Forelimb muscle (tissue), 1 donor: ENCODE measurements at regions not wholly inside any gene's neighbourhood (a gene's known extent, or its start where the extent isn't known, plus 50 kb on each side); places are given as distances from the start of the nearest gene placed in this dataset.
A peak's percentile ranks its signal among the peaks of the same experiment; 100 is the strongest.

Experiments
- DNase-seq: peaks from one replicate; pipeline ENCODE4 v3.0.0-alpha.2; 2013; ENCODE audit warnings: low read depth

- no peak for DNase-seq
Observed at GRCh38 chr5:101932599-101932998, 363.5 kb downstream of the SLCO4C1 start.

- no peak for DNase-seq
Observed at GRCh38 chr5:101929628-101930027, 366.5 kb downstream of the SLCO4C1 start.

GRCh38 chr5:101917166-101917565 lies 378.9 kb downstream of the SLCO4C1 start:
- DNase-seq = no peak

GRCh38 chr5:101915554-101915953 lies 380.5 kb downstream of the SLCO4C1 start:
- DNase-seq = no peak

- DNase-seq = no peak
Observed at GRCh38 chr5:101904736-101905135, 391.3 kb downstream of the SLCO4C1 start.

GRCh38 chr5:101897914-101898313 lies 398.2 kb downstream of the SLCO4C1 start:
- DNase-seq = no peak

GRCh38 chr5:101894985-101895384 lies 401.1 kb downstream of the SLCO4C1 start:
- no peak for DNase-seq

GRCh38 chr5:101878190-101878589 lies 417.9 kb downstream of the SLCO4C1 start:
- no peak for DNase-seq

- DNase-seq = peak; percentile 28
Observed at GRCh38 chr5:101877451-101877850, 418.6 kb downstream of the SLCO4C1 start.

GRCh38 chr5:101866473-101866872 lies 429.6 kb downstream of the SLCO4C1 start:
- no peak for DNase-seq

GRCh38 chr5:101860563-101860962 lies 435.5 kb downstream of the SLCO4C1 start:
- DNase-seq = no peak

GRCh38 chr5:101860145-101860544 lies 435.9 kb downstream of the SLCO4C1 start:
- no peak for DNase-seq

- no peak for DNase-seq
Observed at GRCh38 chr5:101846496-101846895, 449.6 kb downstream of the SLCO4C1 start.

GRCh38 chr5:101843055-101843454 lies 453.0 kb downstream of the SLCO4C1 start:
- no peak for DNase-seq

GRCh38 chr5:101838435-101838834 lies 457.6 kb downstream of the SLCO4C1 start:
- peak; percentile 65 for DNase-seq

- DNase-seq = no peak
Observed at GRCh38 chr5:101829255-101829654, 466.8 kb downstream of the SLCO4C1 start.

- peak; percentile 49 for DNase-seq
Observed at GRCh38 chr5:101811466-101811865, 484.6 kb downstream of the SLCO4C1 start.

- no peak for DNase-seq
Observed at GRCh38 chr5:101806410-101806809, 489.7 kb downstream of the SLCO4C1 start.

- DNase-seq = no peak
Observed at GRCh38 chr5:101796427-101796826, 499.7 kb downstream of the SLCO4C1 start.

GRCh38 chr5:101788797-101789196 lies 507.3 kb downstream of the SLCO4C1 start:
- DNase-seq = no peak

- DNase-seq = no peak
Observed at GRCh38 chr5:101785090-101785489, 511.0 kb downstream of the SLCO4C1 start.

- no peak for DNase-seq
Observed at GRCh38 chr5:101783241-101784013, 512.7 kb downstream of the SLCO4C1 start.

- DNase-seq = no peak
Observed at GRCh38 chr5:101782352-101783103, 513.6 kb downstream of the SLCO4C1 start.
